GDM1 (cell line): ENCODE measurements at regions not wholly inside any gene's neighbourhood (a gene's known extent, or its start where the extent isn't known, plus 50 kb on each side); places are given as distances from the start of the nearest gene placed in this dataset.

Experiments used
- DNase-seq: peaks from one replicate; lab custom pipeline; 2025; lab: John Stamatoyannopoulos, UW

GRCh38 chr11:116557282-116557681 lies 215.5 kb downstream of the BUD13 start:
- no peak for DNase-seq

GRCh38 chr11:116556483-116556882 lies 216.3 kb downstream of the BUD13 start:
- DNase-seq = no peak

- no peak for DNase-seq
These were observed 219.3 kb downstream of the BUD13 start for GRCh38 chr11:116553482-116553881.

GRCh38 chr11:116551576-116551975 lies 221.2 kb downstream of the BUD13 start:
- DNase-seq = no peak

GRCh38 chr11:116548256-116548655 lies 224.5 kb downstream of the BUD13 start:
- no peak for DNase-seq

- no peak for DNase-seq
These were observed 225.2 kb downstream of the BUD13 start for GRCh38 chr11:116547571-116547970.

- DNase-seq = no peak
These were observed 226.9 kb downstream of the BUD13 start for GRCh38 chr11:116545912-116546311.

GRCh38 chr11:116544721-116545120 lies 228.1 kb downstream of the BUD13 start:
- DNase-seq = no peak

GRCh38 chr11:116543911-116544475 lies 228.8 kb downstream of the BUD13 start:
- no peak for DNase-seq

- DNase-seq = no peak
These were observed 229.7 kb downstream of the BUD13 start for GRCh38 chr11:116543099-116543498.

- no peak for DNase-seq
These were observed 230.4 kb downstream of the BUD13 start for GRCh38 chr11:116542406-116542805.

- no peak for DNase-seq
These were observed 231.3 kb downstream of the BUD13 start for GRCh38 chr11:116541460-116541859.

GRCh38 chr11:116540645-116541304 lies 232.0 kb downstream of the BUD13 start:
- no peak for DNase-seq

GRCh38 chr11:116539836-116540418 lies 232.9 kb downstream of the BUD13 start:
- no peak for DNase-seq

GRCh38 chr11:116539211-116539610 lies 233.6 kb downstream of the BUD13 start:
- DNase-seq = no peak

- no peak for DNase-seq
These were observed 234.1 kb downstream of the BUD13 start for GRCh38 chr11:116538677-116539076.

- DNase-seq = no peak
These were observed 235.1 kb downstream of the BUD13 start for GRCh38 chr11:116537709-116538108.

- no peak for DNase-seq
These were observed 235.7 kb downstream of the BUD13 start for GRCh38 chr11:116537121-116537520.

GRCh38 chr11:116536416-116536815 lies 236.4 kb downstream of the BUD13 start:
- DNase-seq = no peak

- DNase-seq = no peak
These were observed 236.8 kb downstream of the BUD13 start for GRCh38 chr11:116535994-116536393.

GRCh38 chr11:116535120-116535519 lies 237.7 kb downstream of the BUD13 start:
- no peak for DNase-seq

GRCh38 chr11:116534270-116534975 lies 238.4 kb downstream of the BUD13 start:
- no peak for DNase-seq

- no peak for DNase-seq
These were observed 239.5 kb downstream of the BUD13 start for GRCh38 chr11:116533186-116533825.
